GM12873 (cell line): ENCODE measurements at regions not wholly inside any gene's neighbourhood (a gene's known extent, or its start where the extent isn't known, plus 50 kb on each side); places are given as distances from the start of the nearest gene placed in this dataset.

ENCODE experiments used
- CTCF ChIP-seq: IDR thresholded peaks from 2 replicates; pipeline ENCODE4 v1.5.1; 2012; ENCODE audit warnings: low read depth, mild to moderate bottlenecking, moderate library complexity, low read length, control low read depth; ENCODE audit not compliant: insufficient read depth; ENCODE audit errors: missing control alignments

GRCh38 chr5:135683189-135683588, 104.4 kb upstream of the CXCL14 start:
- no peak for TF ChIP-seq CTCF

DNA sequence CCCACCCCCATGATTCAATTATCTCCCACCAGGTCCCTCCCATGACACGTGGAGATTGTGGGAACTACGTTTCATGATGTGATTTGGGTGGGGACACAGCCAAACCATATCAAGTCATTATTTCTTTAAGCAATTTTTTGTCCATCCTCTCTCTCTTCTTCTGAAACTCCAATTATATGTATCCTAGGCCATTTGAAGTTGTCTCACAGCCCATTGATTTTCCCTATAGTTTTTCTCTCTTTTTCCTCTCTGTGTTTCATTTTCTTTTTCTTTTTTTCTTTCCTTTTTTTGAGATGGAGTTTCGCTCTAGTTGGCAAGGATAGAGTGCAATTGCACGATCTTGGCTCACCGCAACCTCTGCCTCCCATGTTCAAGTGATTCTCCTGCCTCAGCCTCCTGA, 101.9 kb upstream of the CXCL14 start:
- TF ChIP-seq CTCF: no peak

DNA sequence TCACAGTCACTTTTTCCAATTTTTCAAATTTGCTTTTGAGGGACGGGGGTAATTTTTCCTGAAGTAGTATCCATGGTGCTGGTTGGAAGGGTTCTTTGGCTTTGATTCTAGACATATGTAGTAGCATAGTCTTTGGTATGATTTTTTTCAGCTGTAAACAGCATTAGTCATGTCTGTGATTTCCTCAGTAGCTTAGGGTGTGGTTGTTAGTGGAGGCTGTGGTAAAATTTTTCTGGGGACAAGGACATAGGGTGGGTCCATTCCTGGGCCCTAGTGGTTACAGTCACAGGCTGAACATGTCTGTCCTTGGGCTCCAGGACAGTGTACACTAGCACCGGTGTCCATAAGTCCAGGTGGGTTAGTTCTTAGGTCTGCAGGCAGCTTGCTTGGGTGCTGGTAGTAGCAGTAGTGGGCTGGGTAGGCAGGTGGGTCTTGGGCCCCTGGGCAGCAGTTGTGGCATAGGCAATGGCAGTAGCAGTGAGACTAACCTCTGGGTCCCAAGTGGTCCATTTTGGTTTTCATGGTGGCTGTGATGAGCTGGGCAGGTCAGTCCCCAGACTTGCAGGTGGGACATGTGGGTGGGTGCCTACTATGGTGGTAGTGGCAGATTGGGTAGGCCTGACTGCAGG, 100.0 kb upstream of the CXCL14 start:
- no peak for TF ChIP-seq CTCF

- no peak for TF ChIP-seq CTCF
Measured at GRCh38 chr5:135671966-135672365, 93.2 kb upstream of the CXCL14 start.

- TF ChIP-seq CTCF: no peak
Measured at GRCh38 chr5:135671052-135671705, 92.4 kb upstream of the CXCL14 start.

- TF ChIP-seq CTCF: no peak
Measured at GRCh38 chr5:135670588-135670987, 91.8 kb upstream of the CXCL14 start.

DNA sequence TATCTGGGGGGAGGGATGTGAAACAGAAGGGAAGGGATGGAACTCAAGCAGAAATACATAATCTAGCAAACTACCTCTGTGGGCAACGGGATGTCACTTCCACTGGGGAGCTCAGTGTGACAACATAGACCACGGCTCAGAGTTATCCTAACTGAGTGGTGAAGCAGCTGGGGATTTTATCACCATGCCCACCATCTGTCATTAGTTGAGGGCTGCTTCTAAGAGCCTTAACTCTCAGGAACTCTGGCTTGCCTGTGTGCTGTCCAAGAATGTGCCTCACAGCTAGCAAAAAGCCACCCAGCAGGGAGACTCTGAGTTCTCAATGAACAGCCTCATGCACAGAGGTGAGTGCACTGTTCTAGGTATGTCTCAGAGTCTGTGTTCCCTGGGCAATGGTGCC, 90.6 kb upstream of the CXCL14 start:
- TF ChIP-seq CTCF: no peak
